Gastroesophageal sphincter (tissue), 3 donors: ENCODE measurements at regions not wholly inside any gene's neighbourhood (a gene's known extent, or its start where the extent isn't known, plus 50 kb on each side); places are given as distances from the start of the nearest gene placed in this dataset.

ENCODE experiments used
- CTCF ChIP-seq, 4 experiments: fragments of 200-600 bp in 2 of 4; fragments of 450-650 bp in 2 of 4; sonication (generic) in 1 of 4; IDR thresholded peaks; one replicate each; pipeline ENCODE4 v1.5.1; 2017 to 2019; ENCODE audit warnings: antibody characterized with exemption in 4 of 4, mild to moderate bottlenecking in 2 of 4, moderate library complexity in 2 of 4
- POLR2A ChIP-seq, 2 donors: fragments of 450-650 bp; IDR thresholded peaks; one replicate each; pipeline ENCODE4 v1.6.1; 2017; ENCODE audit warnings: antibody characterized with exemption in 2 of 2, mild to moderate bottlenecking in 2 of 2, moderate library complexity in 1 of 2
- POLR2AphosphoS5 ChIP-seq: sonication (generic); formaldehyde crosslinking; IDR thresholded peaks from one replicate; pipeline ENCODE4 v1.6.1; 2017; ENCODE audit warnings: antibody characterized with exemption

- TF ChIP-seq POLR2A (IDR thresholded peaks at IDR 0.05), result no peak
- TF ChIP-seq CTCF (IDR thresholded peaks at IDR 0.05), result no peak
- no peak for TF ChIP-seq POLR2AphosphoS5
Measured at GRCh38 chr2:37454851-37455762, 110.7 kb downstream of the QPCT start.
